ENCODE measurements at regions not wholly inside any gene's neighbourhood (a gene's known extent, or its start where the extent isn't known, plus 50 kb on each side); places are given as distances from the start of the nearest gene placed in this dataset.

GRCh38 chr2:21270083-21270491 lies 146.3 kb downstream of the TDRD15 start:
- TF ChIP-seq EZH2 (IDR thresholded peaks at IDR 0.05) = no peak
- no peak for TF ChIP-seq POLR2AphosphoS5 (IDR thresholded peaks at IDR 0.05; ENCODE audit: borderline replicate concordance, low read depth, low read length)
- no peak for TF ChIP-seq FOXP2 (optimal IDR thresholded peaks at IDR 0.05; ENCODE audit: control extremely low read depth, extremely low read length, insufficient read depth)

All from SK-N-MC (cell line).